HG02981 (cell line): ENCODE measurements at regions not wholly inside any gene's neighbourhood (a gene's known extent, or its start where the extent isn't known, plus 50 kb on each side); places are given as distances from the start of the nearest gene placed in this dataset.

Source experiments
- ATAC-seq: cut with Tn5 transposase; IDR thresholded peaks from one replicate; pipeline ENCODE4 v1.9.1; 2021; ENCODE audit warnings: mild to moderate bottlenecking, moderate library complexity; ENCODE audit not compliant: unreplicated experiment

DNA sequence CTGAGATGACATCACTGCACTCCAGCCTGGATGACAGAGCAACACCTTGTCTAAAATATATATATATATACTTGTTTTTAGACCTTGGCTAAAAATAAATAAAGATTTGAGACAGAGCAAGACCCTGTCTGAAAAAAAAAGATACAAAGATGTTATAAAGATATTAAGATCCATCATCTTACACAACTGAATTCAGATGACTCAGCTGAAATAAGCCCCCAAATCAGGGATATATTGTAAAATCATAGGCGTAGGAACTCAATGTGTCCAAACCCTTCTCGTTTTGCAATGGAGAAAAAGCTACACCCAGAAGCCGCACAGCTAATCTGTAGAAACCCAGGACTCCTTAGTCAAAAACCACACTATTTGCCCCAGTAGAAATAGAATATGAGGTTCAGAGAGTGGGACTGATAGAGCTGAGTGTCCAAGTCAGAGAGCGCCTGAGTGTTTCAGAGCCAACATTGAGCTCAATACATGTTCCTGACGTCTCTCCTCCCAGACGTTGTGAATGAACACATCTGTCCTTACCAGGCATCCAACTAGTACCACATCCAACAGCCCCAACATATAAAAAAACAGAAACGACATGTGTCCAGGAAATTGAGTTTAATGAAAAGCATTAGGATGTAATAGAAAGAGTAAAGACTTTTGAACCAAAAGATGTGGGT, 207.9 kb upstream of the BLID start:
- no peak for ATAC-seq

DNA sequence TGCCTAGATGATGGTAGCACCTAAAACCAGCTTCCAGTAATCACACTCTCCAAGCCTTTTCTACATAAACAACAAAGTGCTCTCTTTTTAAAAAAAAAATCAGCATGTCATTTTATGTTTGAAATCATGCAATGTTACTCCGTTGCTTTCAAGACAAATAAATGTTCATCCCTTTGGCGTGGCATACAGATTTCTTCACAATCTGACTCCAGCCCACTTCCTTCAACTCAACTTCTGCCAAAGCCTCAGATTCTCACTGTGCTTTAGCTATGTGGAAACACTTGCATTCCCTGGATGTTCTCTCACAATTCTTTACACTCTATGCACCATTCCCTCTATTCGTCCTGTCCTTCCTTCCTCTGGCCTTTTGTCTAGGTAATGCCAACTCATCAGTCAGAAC, 206.3 kb upstream of the BLID start:
- no peak for ATAC-seq

DNA sequence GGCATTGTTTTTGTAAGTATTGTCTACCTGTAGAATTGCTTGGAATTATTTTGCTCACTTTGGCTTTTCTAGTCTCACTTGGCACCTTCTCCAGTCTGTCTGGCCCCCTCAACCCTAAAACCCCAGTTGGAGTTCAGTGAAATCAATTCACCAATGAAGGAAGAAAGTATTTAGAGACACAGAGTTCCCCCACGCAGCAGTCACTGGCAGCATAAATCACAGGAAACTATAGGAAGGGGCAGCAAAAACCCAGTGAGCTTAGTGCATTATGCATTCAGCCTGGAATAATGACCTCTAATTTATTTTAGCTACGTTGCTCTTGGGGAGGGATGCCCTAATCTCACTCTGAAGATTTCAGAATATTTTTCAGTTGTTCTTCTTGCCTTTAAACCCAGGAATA, 204.7 kb upstream of the BLID start:
- ATAC-seq = no peak

DNA sequence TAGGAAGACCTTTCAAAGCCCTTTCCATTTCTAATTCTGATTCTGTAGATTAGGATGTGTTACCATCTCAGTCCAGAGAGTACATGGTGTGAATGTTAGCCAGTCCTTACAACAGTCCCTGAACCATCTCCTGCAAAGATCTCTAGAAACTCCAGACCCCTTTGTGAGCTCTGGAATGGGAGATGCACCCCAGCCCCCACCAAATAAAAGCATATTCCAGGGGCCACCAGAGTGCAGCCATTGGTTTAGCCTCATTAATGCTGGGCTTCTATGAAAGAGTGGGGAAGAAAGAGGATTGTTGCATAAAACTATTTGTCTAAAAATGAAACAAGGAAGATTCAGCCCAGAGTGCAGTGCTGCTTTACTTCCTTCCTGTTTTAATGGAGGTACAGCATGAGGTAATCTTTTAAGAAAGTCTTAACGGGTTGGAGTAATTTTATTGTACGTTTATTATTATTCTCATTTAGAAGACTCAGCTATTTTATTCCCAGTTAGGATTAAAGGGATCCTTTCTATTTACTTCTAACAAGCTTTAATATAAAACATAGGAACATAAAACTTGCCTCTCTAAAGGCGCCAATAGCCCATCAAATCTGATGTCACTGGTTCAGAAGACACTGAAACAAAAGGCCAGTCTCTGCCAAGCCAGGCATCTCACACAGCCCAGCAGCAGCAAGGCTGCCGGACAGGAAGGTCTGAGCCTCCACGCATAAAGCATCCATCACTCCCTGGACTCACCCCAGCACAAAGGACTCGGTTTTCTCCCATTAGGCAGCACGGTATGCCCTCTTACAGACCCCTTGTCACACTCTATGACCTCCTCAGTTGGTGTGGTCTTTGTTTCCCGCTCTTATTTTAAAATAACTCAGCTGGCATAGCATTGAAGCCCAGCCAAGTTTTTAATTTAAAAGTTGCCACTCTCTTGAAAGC, 203.9 kb upstream of the BLID start:
- ATAC-seq = no peak

DNA sequence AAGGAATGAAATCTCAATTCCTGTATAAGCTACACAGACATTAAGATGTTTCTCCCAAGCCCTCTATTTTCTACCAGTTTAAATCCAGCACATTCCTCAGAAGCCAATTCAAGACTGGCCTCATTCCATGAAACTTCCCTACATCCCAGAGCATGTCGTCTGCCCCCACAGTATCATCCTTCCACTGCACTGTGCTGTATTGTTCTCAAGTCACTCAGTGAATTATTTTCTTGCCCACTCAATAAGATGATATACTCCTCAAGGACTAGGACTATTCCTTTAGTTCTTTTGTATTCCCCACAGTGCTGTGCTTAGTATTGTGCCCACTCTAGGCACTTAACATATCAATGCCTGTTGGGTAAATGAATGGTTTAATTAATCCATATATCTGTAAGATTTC, 203.1 kb upstream of the BLID start:
- no peak for ATAC-seq

DNA sequence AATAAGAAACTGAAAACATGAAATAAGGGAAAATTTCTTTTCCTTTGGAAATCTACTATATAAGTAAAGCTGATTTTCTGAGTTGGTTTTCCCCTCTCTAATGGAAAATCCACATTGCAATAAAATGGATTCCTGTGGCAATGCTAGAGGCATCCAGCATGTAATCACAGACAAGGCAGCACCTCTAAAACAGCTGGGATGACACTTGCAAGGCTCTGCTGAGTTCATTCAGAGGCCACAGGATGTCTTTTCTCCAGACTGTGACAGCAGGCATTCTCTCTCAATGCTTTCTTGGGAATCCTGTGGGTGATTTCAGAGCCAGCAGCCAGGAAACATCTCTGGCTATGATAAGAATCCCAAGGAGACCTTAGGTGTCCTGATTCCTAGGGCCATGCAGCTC, 201.3 kb upstream of the BLID start:
- ATAC-seq = no peak

DNA sequence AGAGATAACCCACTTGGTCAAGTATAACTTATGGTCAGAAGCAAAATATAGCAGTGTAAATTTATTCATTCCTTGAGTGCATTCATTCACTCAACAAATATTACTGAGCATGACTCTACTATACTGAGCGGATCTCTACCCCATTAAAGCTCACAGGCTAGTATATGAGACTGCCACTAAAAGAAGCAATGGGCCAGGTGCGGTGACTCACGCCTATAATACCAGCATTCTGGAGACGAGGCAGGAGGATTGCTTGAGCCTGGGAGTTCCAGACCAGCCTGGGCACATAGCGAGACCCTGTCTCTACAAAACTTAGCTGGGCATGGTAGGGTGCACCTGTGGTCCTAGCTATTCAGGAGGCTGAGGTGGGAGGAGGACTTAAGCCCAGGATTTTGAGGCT, 197.6 kb upstream of the BLID start:
- no peak for ATAC-seq

DNA sequence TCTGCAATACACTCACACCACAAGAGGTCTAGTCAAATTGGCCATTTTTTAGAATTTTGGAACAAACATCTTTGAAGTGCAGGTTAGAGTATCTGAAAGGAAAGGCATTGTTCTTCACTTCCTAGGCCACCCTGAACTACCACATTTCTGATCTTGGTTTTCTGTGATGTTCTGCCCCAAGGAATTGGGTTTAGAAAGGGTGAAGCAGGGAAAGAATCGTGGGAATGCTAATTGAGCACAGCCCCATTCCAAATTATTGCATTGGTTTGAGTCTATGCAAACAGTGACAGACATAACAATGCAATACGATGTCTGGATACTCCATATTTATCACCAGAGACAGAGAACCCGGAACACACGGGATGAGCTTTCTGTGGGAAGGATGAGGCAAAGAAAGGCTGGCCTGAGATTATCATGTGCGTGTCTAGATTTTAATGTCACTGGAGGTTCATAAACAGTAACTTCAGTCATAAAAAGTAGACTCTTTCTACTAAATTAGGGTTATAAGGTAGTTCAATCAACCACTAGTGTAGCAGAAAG, 195.3 kb upstream of the BLID start:
- ATAC-seq = no peak

DNA sequence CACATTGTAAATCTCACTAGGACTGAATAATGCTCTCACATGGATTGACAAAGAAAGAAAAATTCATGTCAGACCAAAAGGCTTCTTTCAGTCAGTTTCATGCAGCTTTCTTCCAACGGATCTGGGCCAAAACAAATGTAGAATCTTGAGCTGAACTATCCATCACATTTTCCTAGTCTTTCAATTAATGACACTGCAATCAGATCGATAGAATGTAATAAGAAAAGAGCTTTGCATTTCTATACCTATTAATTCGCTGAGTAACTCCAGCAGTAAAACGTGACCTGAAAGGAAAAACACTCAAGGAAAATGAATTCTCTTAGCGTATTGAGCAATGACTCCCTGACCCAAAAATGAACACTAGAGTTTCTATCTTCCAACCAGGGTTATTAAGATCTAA, 194.8 kb upstream of the BLID start:
- ATAC-seq = no peak

DNA sequence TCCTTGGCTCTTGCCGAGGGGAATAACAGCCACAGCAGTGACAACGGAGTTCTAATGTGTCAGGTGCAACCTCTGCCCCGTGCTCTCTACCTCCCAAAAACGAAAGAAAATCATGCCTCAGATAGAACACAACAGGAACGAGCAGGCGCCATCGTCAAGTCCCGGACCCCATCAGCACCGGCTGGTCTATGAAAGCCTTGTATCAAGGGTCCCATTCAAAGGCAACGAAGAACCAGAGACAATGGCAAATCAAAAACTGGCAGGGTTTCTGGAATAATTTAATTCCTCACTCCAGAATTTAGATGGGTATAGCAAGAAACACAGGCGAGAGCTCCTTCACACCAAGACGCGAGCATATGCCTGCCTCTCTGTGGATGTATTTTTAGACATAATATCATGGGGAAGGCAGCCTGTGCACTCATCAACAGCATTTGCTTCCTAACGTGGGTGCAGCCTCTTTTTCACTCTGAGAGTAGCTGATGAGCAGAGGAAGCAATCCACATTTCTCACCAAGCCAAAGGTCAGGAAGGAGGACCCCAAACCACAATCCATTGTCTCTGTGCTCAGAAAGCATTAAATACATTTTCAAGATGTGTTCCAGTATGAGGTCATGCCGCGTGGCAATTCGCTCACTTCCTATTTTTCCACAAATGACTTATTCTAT, 193.4 kb upstream of the BLID start:
- no peak for ATAC-seq

DNA sequence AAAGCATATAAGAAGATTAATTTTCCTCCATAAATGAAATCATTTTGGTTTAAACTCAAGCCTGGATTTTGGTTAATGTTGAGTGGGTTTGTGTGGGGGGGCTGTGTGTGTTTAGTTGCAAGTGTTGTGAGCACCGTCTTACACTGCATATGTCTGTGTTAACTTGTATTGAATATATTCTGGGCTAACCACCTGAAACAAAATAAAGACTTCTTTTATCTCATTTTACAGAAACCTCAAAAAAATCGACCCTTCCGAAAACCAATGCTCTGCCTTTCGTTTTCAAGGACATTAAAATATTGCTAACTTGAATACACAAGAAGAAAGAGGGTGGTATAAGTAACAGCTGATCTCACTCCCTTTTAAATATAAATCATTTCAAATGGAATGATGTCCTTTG, 192.2 kb upstream of the BLID start:
- no peak for ATAC-seq

DNA sequence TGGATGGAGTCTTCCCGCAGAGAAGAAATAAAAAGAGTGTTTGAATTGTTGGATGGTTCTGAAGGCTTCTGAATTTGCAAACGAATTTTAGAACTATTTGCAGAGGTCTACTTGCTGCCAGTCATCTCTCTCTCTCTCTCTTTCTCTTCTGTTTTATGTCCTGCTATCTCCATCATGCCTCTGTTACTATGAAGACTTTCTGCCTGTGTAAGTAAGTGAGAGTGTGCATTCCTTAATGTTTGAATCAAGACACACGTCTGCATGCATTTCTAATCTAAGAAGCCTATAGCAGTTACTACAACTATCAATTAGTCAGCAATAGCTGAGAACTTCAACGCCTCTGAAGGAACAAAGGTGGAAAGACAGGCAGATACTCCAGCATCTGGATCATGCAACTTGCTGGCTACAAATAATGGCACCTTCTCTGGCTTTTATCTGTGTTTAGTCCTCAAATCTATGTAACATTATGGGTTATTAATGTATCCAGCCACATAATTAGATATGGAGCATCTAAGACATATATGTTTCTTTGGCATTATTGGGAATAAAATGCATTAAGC, 191.5 kb upstream of the BLID start:
- no peak for ATAC-seq

DNA sequence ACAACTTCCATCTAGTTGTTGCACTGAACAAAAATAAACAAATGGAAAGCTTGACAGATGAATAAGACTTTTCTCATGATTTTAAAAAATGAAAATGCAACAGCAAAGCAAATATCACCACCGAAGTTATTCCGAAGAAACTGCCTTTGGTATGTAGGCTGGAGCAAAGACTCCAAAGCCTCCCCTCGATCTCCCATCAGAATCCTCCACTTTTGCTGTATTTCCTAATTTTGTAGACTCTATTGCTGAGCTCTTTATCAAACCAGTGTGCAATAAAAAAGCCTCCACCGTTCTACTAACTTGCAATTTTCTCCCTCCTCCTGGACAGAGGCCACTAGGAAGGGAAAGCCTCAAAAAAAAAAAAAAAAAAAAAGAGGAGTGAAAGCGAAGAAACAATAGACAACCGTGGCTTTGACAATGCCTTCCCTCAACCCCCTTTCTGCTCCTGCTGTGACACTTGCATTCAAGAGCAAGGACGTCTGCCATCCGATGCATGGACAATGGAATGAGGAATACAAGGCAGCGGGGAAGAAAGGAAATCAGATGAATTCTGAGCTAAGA, 190.9 kb upstream of the BLID start:
- ATAC-seq = no peak

DNA sequence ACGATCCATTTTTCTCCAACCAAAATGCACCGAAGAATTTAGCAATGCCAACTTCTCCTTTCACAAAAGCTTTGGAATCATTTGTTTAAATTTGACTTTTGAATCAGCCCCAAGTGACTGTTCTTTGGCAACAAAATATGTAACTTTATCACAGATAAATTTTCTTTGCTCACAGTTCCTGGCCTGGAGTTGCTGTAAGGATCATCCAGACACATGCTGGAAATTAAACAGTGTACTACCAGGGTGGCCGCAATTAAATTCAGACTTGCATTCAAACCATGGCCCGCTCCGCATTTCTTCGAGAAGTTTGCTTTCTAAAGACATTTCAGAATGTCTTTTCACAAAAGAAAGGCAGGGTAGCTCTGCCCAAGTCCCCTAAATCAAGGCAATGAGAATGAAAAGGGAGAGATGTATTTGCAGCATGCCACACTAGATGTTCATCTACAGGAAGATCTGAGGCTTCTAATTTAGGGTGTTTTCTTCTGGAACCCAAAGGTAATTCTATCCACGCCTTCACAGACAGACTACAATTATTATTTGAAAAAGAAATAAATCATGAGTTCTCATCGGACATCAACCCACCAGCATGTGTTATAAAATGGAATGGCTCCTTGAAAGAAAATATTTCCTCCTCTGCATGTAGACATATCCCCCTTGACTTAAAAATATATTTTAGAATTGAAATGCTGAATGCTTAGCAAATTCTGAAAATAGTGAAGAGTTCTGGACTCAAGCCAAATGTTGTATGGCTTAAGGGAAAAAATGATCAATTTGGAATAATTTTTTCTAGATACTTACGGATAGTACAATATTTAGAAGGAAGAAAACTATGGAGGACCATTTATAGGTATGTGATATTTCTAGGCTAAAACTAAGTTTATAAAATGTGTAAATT, 189.7 kb upstream of the BLID start:
- ATAC-seq = no peak

DNA sequence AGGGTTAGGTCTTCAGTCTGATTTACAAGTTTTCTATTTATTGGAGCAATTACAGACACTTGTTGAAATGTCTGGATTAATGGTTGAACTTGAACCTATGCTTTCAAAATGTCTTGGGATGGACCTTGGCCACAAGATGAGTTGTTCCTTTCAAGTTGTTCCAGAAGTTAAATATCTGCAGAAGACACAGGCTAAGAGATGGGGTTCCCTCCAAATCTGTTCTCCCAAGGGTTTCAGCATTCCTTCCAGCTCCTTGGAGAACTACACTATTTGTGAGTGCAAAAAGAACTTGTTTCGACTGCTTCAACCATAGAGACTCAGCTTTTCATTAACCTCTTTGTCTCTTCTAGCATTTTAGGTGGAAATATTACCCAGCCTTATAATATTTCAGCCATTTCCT, 189.0 kb upstream of the BLID start:
- no peak for ATAC-seq

DNA sequence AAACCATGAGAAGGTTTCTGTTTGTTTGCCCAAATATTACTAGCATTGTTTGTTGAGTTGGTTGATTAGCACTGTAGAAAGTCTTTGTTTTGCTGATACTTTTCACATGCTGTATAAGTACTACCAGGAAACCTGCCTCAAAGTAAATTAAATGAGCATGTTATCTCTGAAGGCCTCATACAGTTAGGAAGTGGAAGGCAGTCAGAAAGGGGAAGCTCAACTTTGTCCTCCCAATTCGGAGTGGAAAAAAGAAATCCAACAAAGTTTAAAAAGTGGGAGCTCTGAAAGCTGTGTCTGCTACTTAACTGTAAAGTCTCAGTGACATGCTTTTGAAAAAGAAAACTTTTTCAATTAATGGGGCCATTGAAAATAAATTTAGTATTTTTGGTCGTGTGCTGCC, 188.3 kb upstream of the BLID start:
- ATAC-seq = no peak

DNA sequence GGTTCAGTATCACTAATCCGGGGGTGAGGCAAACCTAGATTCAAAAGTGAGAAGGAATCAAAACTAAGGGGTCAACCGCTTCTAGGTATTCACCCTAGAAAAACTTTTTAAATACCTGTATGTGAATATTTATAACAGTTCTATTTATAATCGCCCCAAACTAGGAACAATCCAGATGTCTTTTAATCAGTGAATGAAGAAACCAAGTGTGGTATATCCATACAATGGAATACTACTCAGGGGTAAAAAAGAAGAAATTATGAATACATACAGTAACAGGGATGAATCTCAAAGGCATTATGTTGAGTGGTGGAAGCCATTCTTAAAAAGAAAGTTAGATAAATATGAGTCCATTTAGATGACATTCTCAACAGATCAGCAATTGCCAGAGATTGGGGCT, 178.0 kb upstream of the BLID start:
- ATAC-seq = no peak

DNA sequence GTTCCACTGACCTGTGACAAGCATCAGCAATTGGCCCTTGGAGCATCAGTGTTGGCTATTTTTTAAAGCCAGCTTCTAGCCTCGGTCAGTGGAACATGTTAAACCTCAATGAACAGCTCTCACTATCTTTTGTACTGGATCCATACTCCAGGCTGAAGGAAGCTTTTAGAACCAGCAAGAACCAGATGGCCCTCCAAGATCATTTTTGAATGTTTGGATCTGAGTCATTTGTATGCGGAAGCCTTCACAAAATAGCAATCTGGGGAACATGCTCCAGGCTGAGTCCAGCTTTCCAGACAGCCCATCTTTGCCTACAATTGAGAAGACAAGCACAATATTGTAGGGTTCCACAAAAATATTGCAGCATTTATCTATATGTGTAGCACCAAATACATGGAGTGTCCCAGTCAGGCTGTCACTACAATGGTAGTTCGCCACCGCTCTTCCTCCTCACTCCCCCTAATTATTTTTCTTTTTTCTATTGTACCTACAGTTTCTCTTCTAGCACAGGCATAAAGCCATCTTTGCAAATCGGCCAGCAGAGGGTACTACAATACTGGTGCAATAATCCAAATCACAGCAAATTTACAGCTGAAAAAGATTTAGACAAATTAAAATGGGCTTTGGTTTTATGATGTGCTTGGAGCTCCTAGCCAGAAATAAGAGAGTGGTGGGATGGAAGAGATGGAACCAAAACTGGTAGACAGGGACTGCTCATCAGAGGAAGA, 177.4 kb upstream of the BLID start:
- no peak for ATAC-seq

DNA sequence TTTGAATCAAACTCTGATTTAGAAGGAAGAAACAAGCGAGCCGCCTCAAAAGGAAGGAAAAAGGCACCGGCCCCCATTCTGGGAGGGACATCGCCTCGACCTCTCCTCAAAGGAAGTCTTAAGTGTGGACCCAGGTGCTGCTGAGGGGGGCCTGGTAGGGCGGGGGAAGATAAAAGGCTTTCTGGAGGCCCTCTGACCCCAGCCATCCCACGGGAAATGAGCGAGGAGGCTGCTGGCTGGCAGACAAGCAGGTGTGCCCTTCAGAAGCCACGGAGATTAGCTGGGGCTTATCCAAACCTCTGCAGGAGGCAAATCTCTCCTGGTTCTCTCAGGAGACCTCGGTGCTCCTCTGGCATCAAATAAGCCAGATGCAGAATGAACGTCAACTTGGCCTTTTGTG, 171.4 kb upstream of the BLID start:
- ATAC-seq = no peak
